GDM1 (cell line): ENCODE measurements at regions not wholly inside any gene's neighbourhood (a gene's known extent, or its start where the extent isn't known, plus 50 kb on each side); places are given as distances from the start of the nearest gene placed in this dataset.
"Not testable (repeated sequence)": the region's sequence is repeated elsewhere in the genome, so short reads cannot be mapped to it uniquely, and the experiment has no call there.

Experiments
- DNase-seq: peaks from one replicate; lab custom pipeline; 2025; lab: John Stamatoyannopoulos, UW

DNA sequence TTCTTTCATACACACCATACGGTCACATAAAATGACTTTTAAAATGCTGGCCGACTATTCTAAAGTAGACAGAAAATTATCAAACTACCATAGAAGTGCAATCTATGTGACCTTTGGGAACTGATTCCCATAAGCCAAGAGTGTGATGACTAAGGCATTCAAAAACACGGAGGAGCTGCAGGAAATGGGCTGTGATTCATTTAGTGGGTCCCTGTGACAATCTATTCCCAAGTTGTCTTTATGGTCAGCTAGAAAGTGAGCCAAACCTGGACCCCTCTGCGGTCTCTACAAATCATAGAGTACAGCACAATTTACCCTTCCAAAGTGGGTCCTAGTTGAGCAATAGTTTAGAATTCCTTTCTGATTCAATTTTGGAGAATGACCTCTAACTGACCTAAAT lies 251.5 kb upstream of the CBLB start:
- no peak for DNase-seq

- DNase-seq: no peak
Measured at GRCh38 chr3:106121491-106122289, 252.9 kb upstream of the CBLB start.

DNA sequence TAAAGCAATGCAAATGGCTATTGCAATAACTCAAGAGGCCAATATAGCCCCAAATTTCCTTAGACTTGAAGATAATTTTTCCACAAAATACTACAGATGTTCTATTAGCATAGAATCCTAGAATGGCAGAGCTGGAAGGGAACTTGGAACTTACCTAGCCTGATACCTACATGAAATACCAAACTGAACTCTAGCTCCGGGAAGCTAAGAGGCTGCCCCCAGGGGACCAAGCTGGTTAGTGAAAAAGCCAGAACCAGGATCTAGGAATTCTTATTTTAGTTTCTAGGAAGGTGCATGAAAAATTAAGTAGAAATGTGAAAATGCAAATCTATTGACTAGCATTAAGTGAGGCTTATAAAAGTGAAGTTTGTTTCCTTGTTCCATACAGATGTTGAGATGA lies 256.0 kb upstream of the CBLB start:
- DNase-seq: no peak

- no peak for DNase-seq
Measured at GRCh38 chr3:106125321-106125720, 256.5 kb upstream of the CBLB start.

DNA sequence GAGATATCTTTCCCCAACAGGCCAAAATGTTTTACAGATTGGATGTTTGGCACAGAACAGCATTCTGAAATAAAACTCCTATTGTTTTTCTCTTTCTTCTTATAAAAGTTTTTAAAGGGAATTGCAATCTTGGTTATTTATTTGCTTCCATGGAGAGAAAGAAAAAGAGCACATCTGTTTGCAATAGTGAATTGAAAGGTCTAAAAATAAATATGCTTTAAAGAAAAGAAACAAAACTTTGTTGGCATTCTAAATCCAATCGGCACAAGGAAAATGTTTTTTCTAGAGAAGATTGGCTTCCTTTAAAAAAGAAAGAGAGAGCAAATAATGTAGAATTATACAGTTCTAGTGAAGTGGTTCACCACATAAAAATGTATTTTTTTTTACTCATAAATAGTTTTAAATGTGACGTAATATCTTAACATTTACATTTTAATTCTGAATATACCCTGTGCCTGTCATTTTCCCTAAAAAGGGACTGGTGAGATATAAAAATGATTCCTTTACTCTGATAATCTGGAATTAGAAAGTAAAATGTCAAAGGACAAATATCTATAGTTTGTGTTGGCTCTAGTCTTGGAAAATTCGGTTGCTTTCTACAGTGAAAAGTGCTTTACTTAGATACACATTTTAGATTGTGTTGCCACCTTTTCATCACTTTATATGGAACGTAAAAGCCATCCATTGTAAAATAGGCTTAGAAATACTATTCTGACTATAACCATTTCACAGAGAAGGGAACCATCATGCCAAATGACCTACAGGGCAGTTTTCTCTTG lies 257.4 kb upstream of the CBLB start:
- no peak for DNase-seq

- no peak for DNase-seq
Measured at GRCh38 chr3:106126846-106127235, 258.0 kb upstream of the CBLB start.

DNA sequence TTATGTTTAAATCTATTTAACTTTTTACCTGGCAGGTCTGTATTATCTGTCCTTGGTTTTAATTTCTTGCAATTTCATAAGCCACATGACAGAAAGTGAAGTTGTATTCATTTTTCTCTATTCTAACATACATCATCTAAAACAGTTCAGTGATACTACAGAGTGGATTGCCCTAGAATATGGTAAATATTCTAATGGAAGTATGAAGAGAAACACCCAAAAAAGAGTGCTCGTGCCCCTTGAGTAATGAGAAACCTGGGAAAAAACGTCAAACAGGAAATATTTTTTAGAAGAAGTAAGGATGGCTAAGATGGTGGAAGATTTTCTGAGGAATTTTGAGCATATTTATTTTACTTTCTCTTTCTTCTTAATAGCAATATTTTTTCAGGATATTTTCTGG lies 261.1 kb upstream of the CBLB start:
- no peak for DNase-seq

GRCh38 chr3:106130384-106131198 lies 261.8 kb upstream of the CBLB start:
- DNase-seq: no peak

DNA sequence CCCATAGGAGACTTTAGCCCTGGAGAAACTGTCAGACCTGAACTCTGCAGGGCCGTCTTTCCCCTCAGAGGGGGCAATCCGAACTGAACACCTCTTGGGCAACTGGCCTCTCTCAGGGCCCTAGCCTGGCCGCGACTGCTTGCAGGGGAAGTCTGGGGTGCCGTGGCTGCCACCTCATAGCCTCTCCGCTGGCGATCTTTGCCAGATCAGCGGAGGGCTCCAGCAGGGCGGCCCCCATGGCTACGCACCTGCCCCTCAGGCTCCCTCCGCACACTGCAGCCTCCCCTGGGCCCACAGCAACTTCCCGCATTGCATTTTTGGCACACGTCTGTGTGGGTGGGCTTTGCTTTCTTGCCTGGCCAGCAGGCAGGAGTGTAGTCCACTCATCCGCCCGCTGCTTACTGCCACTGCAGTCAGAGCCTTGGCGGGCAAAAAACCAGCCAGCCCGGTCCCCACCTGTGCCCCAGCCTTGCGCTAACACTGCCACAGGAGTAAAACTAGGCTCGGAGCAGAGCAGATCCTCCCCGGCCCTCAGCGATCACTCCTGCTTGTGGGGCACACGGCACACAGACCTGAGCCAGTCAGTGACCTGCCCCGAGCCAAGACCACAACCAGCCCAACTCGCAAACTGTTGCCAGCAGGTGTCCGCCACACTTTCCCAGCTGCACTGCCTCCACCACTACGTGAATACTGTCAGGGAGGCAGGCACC lies 266.8 kb upstream of the CBLB start:
- DNase-seq: no peak

DNA sequence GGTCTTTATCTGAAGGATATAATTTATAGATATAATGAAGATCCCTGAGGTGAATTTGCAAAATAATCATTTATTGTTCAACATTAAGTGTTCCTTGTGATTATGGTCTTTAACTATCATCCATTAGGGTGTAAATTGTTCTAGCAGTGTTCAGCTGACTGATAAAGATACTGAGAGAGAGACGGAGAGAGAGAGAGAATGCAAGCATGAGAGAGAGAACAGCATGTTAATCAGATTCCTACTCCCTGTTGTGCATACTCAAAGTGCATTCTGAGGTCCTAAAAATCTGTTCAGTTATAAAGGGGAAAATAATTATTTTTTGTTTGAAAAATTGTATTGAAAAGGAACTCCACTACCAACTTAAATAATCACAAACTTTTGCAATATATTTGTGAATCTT lies 271.0 kb upstream of the CBLB start:
- DNase-seq: no peak

DNA sequence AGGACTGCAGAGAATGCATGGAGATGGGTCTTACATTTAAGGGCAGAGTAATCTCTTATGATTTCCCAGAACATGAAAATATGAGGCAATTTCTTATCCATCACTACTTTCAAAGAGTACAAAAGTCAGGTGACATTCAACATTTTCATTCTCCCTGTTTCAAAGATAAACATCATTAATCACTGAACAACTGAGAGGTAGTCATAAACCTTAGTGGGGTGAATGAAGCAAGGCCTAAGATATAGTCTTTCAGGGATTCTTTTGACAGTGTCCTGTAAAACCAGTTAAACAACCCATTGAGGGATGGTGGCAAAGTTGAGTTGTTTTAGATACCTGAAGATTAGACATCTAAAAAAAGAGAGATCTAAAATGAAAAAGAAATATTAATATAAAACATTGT lies 271.6 kb upstream of the CBLB start:
- DNase-seq: no peak

DNA sequence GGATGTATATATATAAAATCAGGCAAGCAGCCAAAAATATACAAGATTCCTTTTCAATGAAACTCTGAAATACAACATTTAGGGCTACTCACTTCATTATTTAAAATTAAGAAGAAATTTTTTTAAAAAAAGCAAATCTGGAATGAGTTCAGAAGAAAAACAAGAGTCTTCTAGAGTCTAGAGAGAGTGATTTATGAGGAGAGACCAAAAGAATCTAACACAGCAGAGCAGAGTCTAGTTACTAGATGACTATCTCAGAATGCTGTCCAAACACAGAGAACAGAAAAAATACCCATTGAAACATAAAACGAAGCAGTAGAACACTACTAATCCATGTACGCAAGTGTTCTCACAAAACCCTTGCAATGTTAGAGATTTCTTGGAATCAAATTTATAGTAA lies 275.2 kb upstream of the CBLB start:
- DNase-seq: no peak

DNA sequence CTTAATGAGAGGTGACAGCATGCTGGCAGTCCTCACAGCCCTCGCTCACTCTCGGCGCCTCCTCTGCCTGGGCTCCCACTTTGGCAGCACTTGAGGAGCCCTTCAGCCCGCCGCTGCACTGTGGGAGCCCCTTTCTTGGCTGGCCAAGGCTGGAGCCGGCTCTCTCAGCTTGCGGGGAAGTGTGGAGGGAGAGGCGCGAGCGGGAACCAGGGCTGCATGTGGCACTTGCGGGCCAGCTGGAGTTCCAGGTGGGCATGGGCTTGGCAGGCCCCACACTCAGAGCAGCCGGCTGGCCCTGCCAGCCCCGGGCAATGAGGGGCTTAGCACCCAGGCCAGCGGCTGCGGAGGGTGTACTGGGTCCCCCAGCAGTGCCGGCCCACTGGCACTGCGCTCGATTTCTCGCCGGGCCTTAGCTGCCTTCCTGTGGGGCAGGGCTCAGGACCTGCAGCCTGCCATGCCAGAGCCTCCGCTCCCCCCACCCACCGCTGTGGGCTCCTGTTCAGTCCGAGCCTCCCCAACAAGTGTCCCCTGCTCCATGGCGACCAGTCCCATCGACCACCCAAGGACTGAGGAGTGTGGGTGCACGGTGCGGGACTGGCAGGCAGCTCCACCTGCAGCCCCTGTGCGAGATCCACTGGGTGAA lies 279.7 kb upstream of the CBLB start:
- not testable (repeated sequence) for DNase-seq

GRCh38 chr3:106157411-106157810 lies 288.6 kb upstream of the CBLB start:
- DNase-seq: no peak

DNA sequence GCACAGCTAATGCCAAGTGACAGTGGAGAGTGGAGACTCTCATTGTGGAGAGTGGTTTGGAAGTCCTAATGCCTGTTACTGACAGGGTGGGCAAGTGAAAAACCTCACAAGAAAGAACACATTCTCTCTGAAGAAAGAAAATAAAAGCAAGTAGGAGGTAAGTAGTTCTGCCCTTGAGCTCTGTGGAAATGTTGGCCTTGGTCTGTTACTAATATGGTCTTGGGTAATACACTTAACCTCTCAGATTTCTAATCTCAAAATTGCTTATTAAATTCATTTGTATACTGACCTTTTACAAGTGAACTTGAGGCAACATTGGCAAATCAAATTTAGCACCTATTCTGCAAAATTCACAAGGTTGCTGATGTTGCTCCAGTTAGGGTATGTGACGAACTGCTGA lies 291.6 kb upstream of the CBLB start:
- DNase-seq: no peak

DNA sequence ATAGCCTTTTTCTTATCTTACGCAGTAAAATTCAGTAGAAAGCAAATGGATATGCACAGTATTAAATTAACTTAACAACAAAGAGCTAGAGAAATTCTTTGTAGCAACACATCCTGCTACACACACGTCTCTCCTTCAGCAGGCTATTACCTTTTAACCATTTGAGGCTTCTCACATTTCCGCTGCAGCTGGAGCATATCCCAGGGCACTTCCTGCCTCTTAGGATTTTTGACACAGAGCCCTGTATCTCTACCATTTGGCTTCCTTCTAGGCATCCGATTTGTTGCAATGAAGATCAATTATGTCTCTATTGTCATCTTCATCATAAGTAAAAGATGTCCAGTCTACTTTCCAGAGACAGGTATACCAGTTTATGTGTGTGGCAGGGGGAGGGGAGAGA lies 292.4 kb upstream of the CBLB start:
- DNase-seq: no peak

DNA sequence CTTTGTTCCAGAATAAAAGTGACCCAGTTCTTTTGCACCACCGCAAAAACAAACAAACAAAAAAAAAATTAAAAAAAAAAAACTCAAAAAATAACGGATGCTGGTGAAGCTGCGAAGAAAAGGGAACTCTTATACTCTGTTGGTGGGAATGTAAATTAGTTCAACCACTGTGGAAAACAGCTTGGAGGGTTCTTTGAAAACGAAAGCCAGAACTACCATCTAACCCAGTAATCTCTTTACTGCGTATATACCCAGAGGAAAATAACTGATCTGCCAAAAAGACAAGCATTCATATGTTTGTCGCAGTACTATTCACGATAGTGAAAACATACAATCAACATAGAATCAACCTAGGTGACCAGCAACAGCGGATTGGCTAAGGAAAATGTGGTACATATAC lies 298.9 kb upstream of the CBLB start:
- DNase-seq: no peak

- no peak for DNase-seq
Measured at GRCh38 chr3:106168962-106169750, 300.3 kb upstream of the CBLB start.

DNA sequence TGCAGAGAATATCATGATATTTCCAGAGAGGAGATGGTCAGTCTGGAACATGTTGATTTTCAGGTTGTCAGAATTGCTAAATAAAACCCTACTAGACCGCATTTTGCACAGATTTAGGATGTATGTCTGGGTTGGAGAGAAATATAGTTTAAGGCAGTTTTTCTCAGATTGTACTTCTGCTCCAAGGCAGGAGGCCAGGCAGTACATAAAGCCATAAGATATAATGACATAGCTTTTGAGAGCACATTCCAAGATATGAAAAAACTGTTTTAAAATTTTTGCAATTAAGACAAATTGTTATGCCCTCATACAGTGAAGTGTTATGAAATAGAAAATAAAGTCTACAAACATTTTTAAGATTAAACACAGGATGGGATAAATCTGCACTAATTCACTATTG lies 301.8 kb upstream of the CBLB start:
- no peak for DNase-seq

DNA sequence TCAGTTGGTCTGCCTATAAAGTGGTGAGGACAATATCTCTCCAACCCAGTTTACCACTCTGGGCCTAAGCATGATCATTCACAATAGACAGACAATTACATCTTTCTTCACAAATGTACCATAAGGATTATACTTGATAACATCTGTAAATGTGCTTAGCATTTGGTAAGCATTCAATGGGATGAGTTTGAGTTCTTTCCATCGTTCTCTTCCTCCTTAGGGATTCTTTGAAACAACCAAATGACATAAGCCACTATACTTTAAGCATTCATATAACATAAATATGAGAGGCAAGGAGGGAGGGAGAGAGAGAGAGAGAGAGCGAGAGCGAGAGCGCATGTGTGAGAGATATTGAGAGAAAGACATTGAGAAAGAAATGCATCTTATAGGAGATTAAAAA lies 303.3 kb upstream of the CBLB start:
- no peak for DNase-seq

- no peak for DNase-seq
Measured at GRCh38 chr3:106172780-106173179, 304.0 kb upstream of the CBLB start.
